Adrenal gland (tissue), 9 donors: ENCODE measurements at regions not wholly inside any gene's neighbourhood (a gene's known extent, or its start where the extent isn't known, plus 50 kb on each side); places are given as distances from the start of the nearest gene placed in this dataset.

Source experiments
- DNase-seq, 7 donors: peaks; one replicate each; pipeline ENCODE4 v3.0.0-alpha.2; 2019 to 2020
- H3K27ac ChIP-seq, 5 donors: fragments of 200-600 bp; sonication (generic) in 4 of 5; 1 replicate in 3 of 5; 2 replicates in 2 of 5; pipeline versions ENCODE4 v1.5.1 to v1.8.0; 2016 to 2020; ENCODE audit warnings: mild to moderate bottlenecking in 1 of 5
- H3K27me3 ChIP-seq: fragments of 200-600 bp; 2 replicates; pipeline ENCODE4 v1.8.0; 2021
- H3K36me3 ChIP-seq, 2 donors: fragments of 200-600 bp; replicated peaks in 1 of 2; 1 replicate in 1 of 2; 2 replicates in 1 of 2; pipeline versions ENCODE4 v1.5.1 to v1.8.0; 2018 to 2022
- H3K4me1 ChIP-seq, 2 donors: fragments of 200-600 bp; replicated peaks in 1 of 2; 1 replicate in 1 of 2; 2 replicates in 1 of 2; pipeline versions ENCODE4 v1.5.1 to v1.8.0; 2018 to 2021
- H3K4me3 ChIP-seq, 4 donors: fragments of 200-600 bp; sonication (generic) in 3 of 4; one replicate each; pipeline ENCODE4 v1.5.1; 2016 to 2018
- H3K9me3 ChIP-seq, 3 donors: fragments of 200-600 bp; sonication (generic) in 1 of 3; replicated peaks in 1 of 3; 1 replicate in 2 of 3; 2 replicates in 1 of 3; pipeline versions ENCODE4 v1.5.1 to v1.8.0; 2016 to 2021
- POLR2A ChIP-seq, 2 donors: fragments of 450-650 bp; IDR thresholded peaks; one replicate each; pipeline ENCODE4 v1.6.1; 2017; ENCODE audit warnings: antibody characterized with exemption in 2 of 2, mild to moderate bottlenecking in 2 of 2, moderate library complexity in 1 of 2
- WGBS, 4 donors: extraction: QIAGEN DNeasy Blood & Tissue Kit in 2 of 4; methylation state at CpG; one replicate each; pipeline versions ENCODE4 v1.1.5 to v1.1.7; 2013 to 2017; 5-methylcytosine and 5-hydroxymethylcytosine counted together
- intact Hi-C, 2 donors: fragments of 100-400 bp; cut with DNase I; formaldehyde crosslinking; loops; one replicate each; pipeline versions ENCODE4 v1.14.1 to v1.15.0; 2022 to 2023
- TF ChIP-seq, protein P1 (sequence below), 6 experiments: fragments of 450-650 bp in 4 of 6; fragments of 200-600 bp in 2 of 6; sonication (generic) in 1 of 6; IDR thresholded peaks; 1 replicate in 5 of 6; 2 replicates in 1 of 6; pipeline versions ENCODE4 v1.5.1 to v1.8.0; 2016 to 2021; ENCODE audit warnings: antibody characterized with exemption in 6 of 6, mild to moderate bottlenecking in 2 of 6, moderate library complexity in 1 of 6
- donor health status: healthy with polysubstance abuse.
- donor health status: Bipolar disorder and iron deficiency.
- donor health status: DM: yes; HTN: yes; CAD: no.
- donor health status: DM: no; HTN: no; CAD: no.
- donor health status: DM: no; HTN: no; CAD: no.

GRCh38 chr12:29883941-29884554 lies 100.3 kb upstream of the TMTC1 start:
- no peaks in the 10 kb centered on the region for H3K9me3 ChIP-seq
- TF ChIP-seq POLR2A (IDR thresholded peaks at IDR 0.05) = no peak
- TF ChIP-seq, protein P1, sequence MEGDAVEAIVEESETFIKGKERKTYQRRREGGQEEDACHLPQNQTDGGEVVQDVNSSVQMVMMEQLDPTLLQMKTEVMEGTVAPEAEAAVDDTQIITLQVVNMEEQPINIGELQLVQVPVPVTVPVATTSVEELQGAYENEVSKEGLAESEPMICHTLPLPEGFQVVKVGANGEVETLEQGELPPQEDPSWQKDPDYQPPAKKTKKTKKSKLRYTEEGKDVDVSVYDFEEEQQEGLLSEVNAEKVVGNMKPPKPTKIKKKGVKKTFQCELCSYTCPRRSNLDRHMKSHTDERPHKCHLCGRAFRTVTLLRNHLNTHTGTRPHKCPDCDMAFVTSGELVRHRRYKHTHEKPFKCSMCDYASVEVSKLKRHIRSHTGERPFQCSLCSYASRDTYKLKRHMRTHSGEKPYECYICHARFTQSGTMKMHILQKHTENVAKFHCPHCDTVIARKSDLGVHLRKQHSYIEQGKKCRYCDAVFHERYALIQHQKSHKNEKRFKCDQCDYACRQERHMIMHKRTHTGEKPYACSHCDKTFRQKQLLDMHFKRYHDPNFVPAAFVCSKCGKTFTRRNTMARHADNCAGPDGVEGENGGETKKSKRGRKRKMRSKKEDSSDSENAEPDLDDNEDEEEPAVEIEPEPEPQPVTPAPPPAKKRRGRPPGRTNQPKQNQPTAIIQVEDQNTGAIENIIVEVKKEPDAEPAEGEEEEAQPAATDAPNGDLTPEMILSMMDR (IDR thresholded peaks at IDR 0.05) = no peak
- DNase-seq = no peak
- no peaks in the 10 kb centered on the region for H3K27me3 ChIP-seq
- H3K4me3 ChIP-seq = no peak overlapping the region
- 51 to 71% (median 60%) methylated on average over 4 of the region's 4 CpGs for WGBS, 4 donors
- H3K27ac ChIP-seq = no peak overlapping the region
- H3K36me3 ChIP-seq = no peaks in the 10 kb centered on the region
- intact Hi-C loops = loop anchor here in 1 of 2 donors (10.0 kb wide), 1 partner anchor 329 kb away; no protein-coding TSS in a partner anchor
- H3K4me1 ChIP-seq = no peaks in the 10 kb centered on the region

DNA sequence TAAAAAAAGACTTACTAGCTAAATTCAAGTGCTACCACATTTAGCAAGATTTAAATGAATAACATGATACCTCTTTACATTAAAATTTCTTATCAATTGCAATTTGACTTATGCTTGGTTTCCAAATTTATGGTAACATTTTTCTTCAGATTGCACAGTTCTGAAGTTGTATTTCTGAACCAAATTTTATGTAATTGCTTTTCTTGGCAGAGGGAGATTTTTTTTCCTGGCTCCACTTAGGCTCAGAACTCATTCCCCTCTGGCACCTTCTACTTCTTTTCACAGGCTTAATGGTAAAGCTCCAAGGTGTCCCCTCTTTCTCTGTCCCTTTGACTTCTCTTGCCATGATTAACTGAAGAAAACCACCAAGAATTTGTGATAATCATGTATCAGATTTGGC lies 99.8 kb upstream of the TMTC1 start:
- H3K9me3 ChIP-seq = no peaks in the 10 kb centered on the region
- H3K36me3 ChIP-seq = no peaks in the 10 kb centered on the region
- intact Hi-C loops = loop anchor here in 1 of 2 donors (10.0 kb wide), 1 partner anchor 329 kb away; no protein-coding TSS in a partner anchor
- no peak for TF ChIP-seq POLR2A (IDR thresholded peaks at IDR 0.05)
- TF ChIP-seq, protein P1 (IDR thresholded peaks at IDR 0.05) = no peak
- no peaks in the 10 kb centered on the region for H3K27me3 ChIP-seq
- no peak for DNase-seq
- H3K27ac ChIP-seq = no peak overlapping the region
- no peak overlapping the region for H3K4me3 ChIP-seq
- H3K4me1 ChIP-seq = no peaks in the 10 kb centered on the region

GRCh38 chr12:29882846-29883245 lies 99.1 kb upstream of the TMTC1 start:
- Histone ChIP-seq H3K4me1 (no peaks in the 10 kb centered on the region), H3K27ac (no peak overlapping the region), H3K27me3 (no peaks in the 10 kb centered on the region), H3K36me3 (no peaks in the 10 kb centered on the region), H3K9me3 (no peaks in the 10 kb centered on the region), H3K4me3 (no peak overlapping the region)
- intact Hi-C loops = loop anchor here in 1 of 2 donors (10.0 kb wide), 1 partner anchor 328 kb away; no protein-coding TSS in a partner anchor
- no peak for DNase-seq
- no peak for TF ChIP-seq POLR2A (IDR thresholded peaks at IDR 0.05)
- TF ChIP-seq, protein P1 (IDR thresholded peaks at IDR 0.05) = no peak
- WGBS, 4 donors = 38 to 70% (median 53%) methylated on average over 2 of the region's 2 CpGs

DNA sequence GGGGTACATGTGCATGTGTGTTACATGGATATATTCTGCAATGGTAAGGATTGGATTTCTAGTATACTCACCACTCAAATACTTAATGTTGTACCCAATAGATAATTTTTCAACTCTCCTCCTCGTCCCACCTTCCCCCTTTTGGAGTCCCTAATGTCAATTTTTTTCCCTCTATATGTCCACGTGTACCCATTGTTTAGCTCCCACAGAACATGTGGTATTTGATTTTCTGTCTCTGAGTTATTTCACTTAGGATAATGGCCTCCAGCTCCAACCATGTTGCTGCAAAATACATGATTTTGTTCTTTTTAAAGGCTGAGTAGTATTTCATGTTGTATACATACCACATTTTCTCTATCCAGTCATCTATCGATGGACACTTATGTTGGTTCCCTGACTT lies 97.2 kb upstream of the TMTC1 start:
- no peaks in the 10 kb centered on the region for H3K27me3 ChIP-seq
- no peak overlapping the region for H3K27ac ChIP-seq
- TF ChIP-seq, protein P1 (IDR thresholded peaks at IDR 0.05) = no peak
- TF ChIP-seq POLR2A (IDR thresholded peaks at IDR 0.05) = no peak
- no peaks in the 10 kb centered on the region for H3K36me3 ChIP-seq
- WGBS, 4 donors = 67 to 85% (median 73%) methylated on average over 3 of the region's 3 CpGs
- H3K9me3 ChIP-seq = no peaks in the 10 kb centered on the region
- intact Hi-C loops = loop anchor here in 1 of 2 donors (10.0 kb wide), 1 partner anchor 326 kb away; no protein-coding TSS in a partner anchor
- DNase-seq = no peak
- H3K4me3 ChIP-seq = no peak overlapping the region
- no peaks in the 10 kb centered on the region for H3K4me1 ChIP-seq
